Glutamatergic neuron (in vitro differentiated cells): ENCODE measurements at regions not wholly inside any gene's neighbourhood (a gene's known extent, or its start where the extent isn't known, plus 50 kb on each side); places are given as distances from the start of the nearest gene placed in this dataset.

Experiments
- DNase-seq: peaks from one replicate; pipeline ENCODE4 v3.0.0; 2022
- H3K27ac Mint-ChIP-seq: one replicate; pipeline ENCODE4 v1.8.0; 2020; ENCODE audit warnings: mild to moderate bottlenecking, mixed read lengths, inconsistent platforms; ENCODE audit not compliant: unreplicated experiment
- H3K27me3 Mint-ChIP-seq: one replicate; pipeline ENCODE4 v1.8.0; 2020; ENCODE audit warnings: mild to moderate bottlenecking, moderate library complexity, mixed read lengths, inconsistent platforms; ENCODE audit not compliant: unreplicated experiment
- H3K36me3 Mint-ChIP-seq: one replicate; pipeline ENCODE4 v1.8.0; 2020; ENCODE audit warnings: mild to moderate bottlenecking, mixed read lengths, inconsistent platforms; ENCODE audit not compliant: unreplicated experiment
- H3K4me1 Mint-ChIP-seq: one replicate; pipeline ENCODE4 v1.8.0; 2020; ENCODE audit warnings: mild to moderate bottlenecking, low read depth, mixed read lengths, inconsistent platforms; ENCODE audit not compliant: unreplicated experiment
- H3K4me3 Mint-ChIP-seq: one replicate; pipeline ENCODE4 v1.8.0; 2020; ENCODE audit warnings: mild to moderate bottlenecking, mixed read lengths, inconsistent platforms; ENCODE audit not compliant: unreplicated experiment
- H3K9me3 Mint-ChIP-seq: one replicate; pipeline ENCODE4 v1.8.0; 2020; ENCODE audit warnings: mild to moderate bottlenecking, moderate library complexity, mixed read lengths, inconsistent platforms; ENCODE audit not compliant: unreplicated experiment
- CTCF ChIP-seq: fragments of 200-600 bp; sonication (generic); IDR thresholded peaks from one replicate; pipeline ENCODE4 v1.5.0; 2021; ENCODE audit not compliant: partially characterized antibody, unreplicated experiment

GRCh38 chr16:88325087-88325750 lies 57.5 kb upstream of the ZNF469 start:
- no peak overlapping the region for H3K4me3 Mint-ChIP-seq
- H3K9me3 Mint-ChIP-seq, result peaks cover 10% of the 10 kb centered on the region
- no peak overlapping the region for H3K27ac Mint-ChIP-seq
- DNase-seq, result no peak
- H3K36me3 Mint-ChIP-seq, result no peaks in the 10 kb centered on the region
- H3K4me1 Mint-ChIP-seq, result peaks cover 5% of the 10 kb centered on the region
- peaks cover 6% of the 10 kb centered on the region for H3K27me3 Mint-ChIP-seq
- TF ChIP-seq CTCF, result no peak

- no peak overlapping the region for H3K27ac Mint-ChIP-seq
- H3K9me3 Mint-ChIP-seq, result peaks cover 10% of the 10 kb centered on the region
- H3K4me1 Mint-ChIP-seq, result peaks cover 5% of the 10 kb centered on the region
- no peaks in the 10 kb centered on the region for H3K36me3 Mint-ChIP-seq
- H3K4me3 Mint-ChIP-seq, result no peak overlapping the region
- no peak for DNase-seq
- peaks cover 4% of the 10 kb centered on the region for H3K27me3 Mint-ChIP-seq
- no peak for TF ChIP-seq CTCF
Measured at GRCh38 chr16:88325976-88326375, 56.8 kb upstream of the ZNF469 start.

- H3K4me1 Mint-ChIP-seq, result peaks cover 5% of the 10 kb centered on the region
- H3K27ac Mint-ChIP-seq, result no peak overlapping the region
Measured at GRCh38 chr16:88326611-88327485, 55.9 kb upstream of the ZNF469 start.

GRCh38 chr16:88327561-88328312 lies 55.0 kb upstream of the ZNF469 start:
- Mint-ChIP-seq H3K9me3 (peaks cover 7% of the 10 kb centered on the region), H3K27me3 (peaks cover 4% of the 10 kb centered on the region), H3K27ac (no peak overlapping the region), H3K4me1 (peaks cover 5% of the 10 kb centered on the region), H3K4me3 (no peak overlapping the region), H3K36me3 (no peaks in the 10 kb centered on the region)
- no peak for DNase-seq
- no peak for TF ChIP-seq CTCF

More at GRCh38 chr16:88326611-88327485, 55.9 kb upstream of the ZNF469 start:
- Mint-ChIP-seq H3K27me3 (peaks cover 4% of the 10 kb centered on the region), H3K36me3 (no peaks in the 10 kb centered on the region), H3K9me3 (peaks cover 7% of the 10 kb centered on the region), H3K4me3 (no peak overlapping the region)
- DNase-seq, result no peak
- TF ChIP-seq CTCF, result no peak
